Activated T-helper 1 cell treated with Interleukin-2 at 50 U/mL for 16 hours (primary cell): ENCODE measurements at regions not wholly inside any gene's neighbourhood (a gene's known extent, or its start where the extent isn't known, plus 50 kb on each side); places are given as distances from the start of the nearest gene placed in this dataset.

ENCODE experiments used
- DNase-seq: peaks from one replicate; pipeline ENCODE4 v3.0.0-alpha.2; 2020; ENCODE audit warnings: low read depth

GRCh38 chrX:42946544-42947194 is 168.7 kb upstream of the PPP1R2C start:
- DNase-seq, result no peak

DNA sequence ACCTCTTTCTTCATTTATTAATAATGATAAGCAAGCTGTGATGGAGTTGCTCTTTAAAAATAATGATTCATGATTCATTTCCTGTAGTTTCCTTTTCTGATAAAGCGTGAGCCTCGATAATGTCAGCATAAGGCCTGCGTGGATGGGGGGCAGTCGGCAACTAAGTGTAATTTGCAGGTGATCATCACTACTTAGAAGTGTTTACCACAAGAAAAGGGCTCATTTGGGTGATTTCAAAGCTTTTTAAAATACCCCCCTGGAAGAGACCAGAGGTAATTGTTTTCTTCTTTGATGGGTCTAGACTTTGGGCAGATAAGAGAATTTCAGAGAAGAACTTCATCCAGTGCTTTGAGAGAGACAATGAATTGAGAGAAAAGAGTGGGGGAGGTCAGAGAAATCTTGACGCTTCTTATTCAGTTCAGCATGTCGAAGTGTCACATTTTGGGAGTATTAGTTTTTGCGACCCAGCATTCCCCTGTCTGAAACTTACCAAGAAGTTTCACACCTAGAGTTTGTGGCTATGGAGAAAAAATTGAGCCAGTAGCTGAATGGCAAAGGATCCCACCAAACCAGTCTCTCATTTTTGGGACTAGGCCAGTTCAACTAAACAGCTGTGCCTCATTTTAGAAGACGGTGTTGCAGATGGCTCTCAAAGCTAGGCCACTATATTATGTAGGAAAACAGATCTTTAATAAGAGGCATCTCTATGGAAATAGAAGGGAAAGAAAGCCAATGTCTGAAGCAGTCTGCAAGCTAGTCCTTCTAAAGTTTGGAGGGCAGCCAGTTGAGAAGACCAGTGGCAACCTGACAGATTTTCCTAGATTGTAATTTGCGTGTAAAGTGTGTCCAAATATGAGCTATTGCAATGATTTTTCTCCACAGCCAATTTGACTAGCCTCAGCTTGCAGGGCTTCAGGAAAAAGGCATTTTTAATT is 171.0 kb upstream of the PPP1R2C start:
- no peak for DNase-seq

- DNase-seq, result no peak
Observed at GRCh38 chrX:42951747-42952146, 173.8 kb upstream of the PPP1R2C start.

GRCh38 chrX:42952621-42953020 is 174.7 kb upstream of the PPP1R2C start:
- no peak for DNase-seq

DNA sequence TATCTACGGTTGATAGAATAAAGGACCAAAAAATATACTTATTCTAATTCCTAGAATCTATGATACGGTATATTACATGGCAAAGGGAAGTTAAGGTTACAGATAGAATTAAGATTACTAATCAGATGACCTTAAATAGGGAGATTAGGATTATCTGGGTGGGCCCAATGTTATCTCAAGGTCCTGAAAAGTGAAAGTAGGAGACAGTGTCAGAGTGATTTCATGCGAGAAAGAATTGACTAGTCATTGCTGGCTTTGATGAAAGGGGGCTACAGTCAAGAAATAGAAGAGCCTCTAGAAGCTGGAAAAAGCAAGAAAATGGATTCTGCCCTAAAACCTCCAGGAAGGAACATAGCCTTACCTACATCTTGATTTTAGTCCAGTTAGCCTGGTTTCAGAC is 176.9 kb upstream of the PPP1R2C start:
- DNase-seq, result no peak

DNA sequence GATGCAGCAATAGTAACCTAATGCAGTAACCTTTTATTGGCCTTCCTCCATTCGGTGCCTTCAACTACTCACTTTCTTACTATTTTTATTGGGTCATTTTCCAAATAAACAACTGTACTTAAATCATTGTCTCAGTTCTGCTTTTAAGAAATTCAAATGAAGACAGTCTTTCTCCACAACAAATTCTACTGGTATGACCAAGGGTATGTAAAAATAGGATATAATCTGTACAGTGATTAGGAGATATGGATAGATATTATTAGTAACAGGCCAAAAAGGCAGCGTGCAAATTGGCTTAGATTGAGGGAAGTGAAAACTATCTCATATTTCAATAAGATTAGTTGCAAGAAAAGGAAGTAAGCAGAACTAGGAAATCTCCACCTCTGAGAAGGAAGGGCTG is 177.4 kb upstream of the PPP1R2C start:
- no peak for DNase-seq

DNA sequence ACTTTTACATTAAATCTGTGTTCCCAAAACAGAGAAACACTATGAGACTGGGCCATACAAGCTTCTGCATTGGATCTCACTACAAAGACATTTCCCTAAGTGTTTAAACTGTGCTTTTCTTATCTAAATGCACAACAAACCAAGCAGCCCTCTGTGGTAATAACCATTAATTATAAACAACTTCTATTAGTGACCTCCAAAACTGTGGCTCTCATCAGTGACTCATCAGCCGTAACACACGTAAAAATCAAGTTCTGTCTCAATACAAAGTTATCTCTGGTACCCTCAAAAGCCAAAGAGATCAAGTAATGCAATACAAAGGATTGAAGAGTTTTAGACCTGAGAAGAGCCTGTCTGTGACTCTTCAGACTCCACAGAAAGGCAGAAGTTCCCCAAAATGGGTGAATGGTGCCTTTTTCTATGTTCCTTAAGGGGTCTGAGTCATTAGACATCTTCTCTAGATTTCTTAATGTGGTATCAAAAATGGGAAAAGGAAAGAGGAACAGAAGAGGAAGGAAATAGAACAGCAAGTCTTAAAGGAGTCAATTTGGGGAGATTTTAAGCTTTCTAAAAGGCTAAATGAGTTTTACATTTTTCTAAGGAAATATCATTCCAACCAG is 189.8 kb upstream of the PPP1R2C start:
- DNase-seq, result no peak

- no peak for DNase-seq
Observed at GRCh38 chrX:42973321-42973720, 195.4 kb upstream of the PPP1R2C start.

DNA sequence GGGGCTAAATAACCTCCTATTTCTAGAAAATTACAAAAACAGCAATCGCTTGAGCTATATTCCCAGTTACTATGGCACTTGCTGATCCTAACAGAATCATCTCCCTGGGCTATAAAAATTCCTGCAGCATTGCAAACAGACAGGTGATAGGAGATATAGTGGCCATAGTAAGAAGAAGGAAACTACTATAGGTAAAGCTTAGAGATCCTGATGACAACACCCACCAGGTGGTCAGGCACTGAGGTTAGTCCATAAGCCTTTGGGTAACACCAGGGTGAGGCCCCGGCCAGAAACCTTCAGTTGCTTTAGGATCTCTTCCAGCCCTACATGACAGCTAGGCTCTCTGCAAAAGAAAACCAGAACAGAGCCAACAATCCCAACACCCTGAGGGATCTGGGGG is 197.9 kb upstream of the PPP1R2C start:
- no peak for DNase-seq

DNA sequence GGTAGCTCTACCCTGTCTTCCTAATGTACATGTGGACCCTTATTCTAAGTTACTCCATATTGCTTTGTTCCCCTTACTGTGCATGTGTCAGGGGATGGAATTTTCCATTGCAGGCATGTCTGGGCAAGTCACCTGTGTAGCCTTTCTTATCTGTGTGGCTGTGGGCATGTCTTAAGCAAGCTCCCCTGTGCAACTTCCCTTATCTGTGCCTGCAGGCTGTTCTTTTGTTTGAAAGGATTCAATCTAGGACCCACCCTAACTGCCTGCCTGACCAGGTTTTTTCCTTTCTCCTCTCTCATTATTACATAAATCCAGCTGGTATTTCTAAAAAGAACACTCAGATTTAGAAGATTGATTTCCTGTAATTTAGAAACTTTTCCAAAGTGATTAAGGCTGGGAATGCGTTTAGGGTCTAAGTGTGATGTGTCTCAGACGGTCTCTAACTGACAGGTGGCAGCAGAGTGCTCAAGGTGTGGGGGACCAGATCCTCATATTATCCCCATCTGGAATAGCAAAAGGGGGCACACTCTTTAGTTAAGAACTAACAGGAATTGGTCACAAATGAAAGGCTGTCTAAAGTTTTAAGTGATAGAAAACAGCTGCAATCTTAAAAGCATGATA is 198.9 kb upstream of the PPP1R2C start:
- DNase-seq, result no peak

DNA sequence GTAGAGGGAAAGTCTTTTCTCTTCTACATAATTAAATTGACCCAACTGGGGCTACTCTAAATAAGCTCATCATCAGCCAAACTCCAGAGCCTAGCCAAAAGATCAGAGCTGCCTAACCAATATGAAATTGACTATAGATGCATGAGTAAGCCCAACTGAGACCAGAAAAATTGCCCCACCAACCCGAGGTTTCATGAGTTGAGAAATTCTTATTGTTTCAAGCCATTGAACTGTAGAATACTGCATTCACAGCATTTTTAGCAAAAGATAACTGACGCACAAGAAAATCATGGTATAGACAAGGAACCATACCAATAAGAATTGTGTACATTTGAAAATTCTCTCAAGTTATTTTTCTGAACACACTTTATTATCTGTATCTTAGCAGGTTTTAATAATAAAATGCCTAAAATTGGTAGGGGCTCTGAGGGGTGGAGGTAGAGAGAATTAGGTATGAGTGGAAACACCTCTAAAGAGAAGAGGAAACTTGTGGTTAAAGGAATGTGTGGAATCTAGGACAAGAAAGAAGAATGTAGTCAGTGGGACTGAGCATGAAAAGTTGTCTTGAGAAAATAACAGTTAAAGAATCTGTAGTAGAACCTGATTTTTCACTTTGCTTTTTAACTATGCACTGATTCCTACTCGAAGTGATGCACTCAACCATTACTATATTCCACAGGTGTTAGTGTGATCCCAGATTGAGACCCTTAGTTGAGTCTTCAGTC is 200.9 kb upstream of the PPP1R2C start:
- no peak for DNase-seq

DNA sequence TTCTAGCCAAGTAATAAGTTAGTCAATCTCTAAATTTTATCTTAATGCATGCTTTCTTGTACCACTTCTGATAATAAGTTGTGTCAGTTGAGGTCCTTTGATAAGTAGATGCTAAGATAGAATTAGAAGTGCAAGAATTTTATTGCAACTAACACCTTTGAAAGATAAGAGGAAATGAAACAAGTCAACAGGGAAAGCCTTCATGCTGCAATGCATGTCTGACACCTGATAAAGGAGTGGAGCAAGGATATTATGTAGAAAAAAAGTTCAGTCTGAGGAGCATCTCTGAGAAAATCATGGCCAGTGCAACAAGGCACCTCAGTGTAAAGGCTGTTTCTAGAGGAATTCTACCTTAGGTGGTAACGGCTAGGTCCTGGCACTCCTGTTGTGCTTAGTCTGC is 210.7 kb upstream of the PPP1R2C start:
- no peak for DNase-seq

DNA sequence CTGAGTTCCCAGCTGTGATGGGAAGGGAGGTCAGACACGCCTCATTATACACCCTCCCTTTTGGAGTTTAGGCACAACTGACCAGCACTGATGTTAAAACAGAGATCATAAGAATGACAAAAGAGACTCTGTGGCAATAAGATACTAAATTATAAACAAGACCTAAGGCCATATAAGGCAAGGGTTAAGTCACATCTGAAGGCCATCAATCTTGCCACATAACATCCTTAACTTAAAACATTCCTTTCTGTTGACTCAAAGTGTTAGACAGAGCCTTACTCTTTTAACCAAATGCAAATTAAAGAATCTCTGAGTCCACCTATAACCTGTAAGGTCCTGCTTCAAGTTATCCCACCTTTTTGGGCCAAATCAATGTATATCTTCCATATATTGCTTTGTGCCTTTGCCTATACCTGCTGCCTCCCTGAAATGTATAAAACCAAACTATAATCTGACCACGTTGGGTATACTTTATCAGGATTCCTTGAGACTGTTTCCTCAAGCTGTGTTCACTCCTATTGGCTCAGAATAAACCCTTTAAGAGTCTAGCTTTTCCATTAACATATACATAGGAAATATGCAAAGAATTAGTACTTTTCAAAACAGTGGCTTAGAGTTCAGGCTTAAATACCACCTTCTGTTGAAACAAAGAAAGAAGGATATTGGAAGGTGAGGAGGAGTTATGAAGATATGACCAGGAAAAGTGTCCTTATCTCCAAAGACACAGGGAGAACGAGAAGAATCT is 214.4 kb upstream of the PPP1R2C start:
- DNase-seq, result no peak

DNA sequence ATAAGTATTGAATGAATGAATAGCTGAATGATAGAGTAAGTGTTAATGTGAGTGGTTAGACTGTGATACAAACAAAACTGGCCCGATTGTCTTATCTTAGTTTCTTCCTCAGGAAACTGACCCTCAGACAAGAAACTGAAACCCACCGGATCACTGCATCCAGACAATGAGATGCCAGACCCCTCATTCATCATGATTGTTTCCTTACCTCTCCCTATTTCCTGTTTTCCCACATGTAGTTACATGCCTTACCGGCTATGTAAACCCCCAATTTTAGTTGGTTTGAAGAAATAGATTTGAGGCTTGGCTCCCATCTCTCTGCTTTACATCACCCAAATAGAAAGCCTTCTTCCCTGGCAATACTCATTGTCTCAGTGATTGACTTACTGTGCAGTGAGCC is 218.9 kb upstream of the PPP1R2C start:
- DNase-seq, result no peak

DNA sequence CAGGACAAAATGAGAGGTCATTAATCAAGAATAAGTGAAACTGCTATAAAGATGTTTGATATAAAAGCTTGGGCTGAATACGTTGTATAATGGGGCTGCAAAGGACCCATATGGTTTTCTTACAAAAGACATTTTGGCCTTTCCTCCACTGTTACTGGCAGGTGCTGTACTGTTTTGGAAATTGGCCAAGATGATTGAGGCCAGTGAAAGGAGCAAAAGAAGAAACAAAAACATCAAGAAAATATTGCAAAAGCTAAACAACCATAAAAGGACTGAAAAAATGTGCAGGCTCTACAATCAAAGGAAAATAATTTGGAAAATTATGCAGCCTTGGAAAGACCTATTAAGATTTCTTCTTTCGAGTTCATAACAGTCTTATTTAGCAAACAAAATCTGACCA is 222.2 kb upstream of the PPP1R2C start:
- DNase-seq, result no peak

GRCh38 chrX:43002526-43003203 is 224.7 kb upstream of the PPP1R2C start:
- DNase-seq, result no peak

DNA sequence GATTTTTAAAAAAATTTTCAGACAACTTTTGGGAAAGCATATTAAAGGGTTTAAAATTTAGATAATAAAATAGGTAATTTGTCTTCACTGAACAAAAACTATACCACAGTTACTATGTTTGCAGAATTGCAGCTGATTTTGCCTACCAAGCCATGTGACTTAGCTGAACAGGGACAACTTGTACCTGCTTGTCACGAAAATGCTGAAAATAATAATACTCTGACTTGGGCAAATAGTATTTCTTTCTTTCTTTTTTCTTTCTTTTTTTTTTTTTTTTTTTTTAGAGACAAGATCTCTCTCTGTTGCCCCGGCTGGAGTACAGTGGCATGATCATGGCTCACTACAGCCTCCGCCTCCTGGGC is 225.2 kb upstream of the PPP1R2C start:
- DNase-seq, result no peak

DNA sequence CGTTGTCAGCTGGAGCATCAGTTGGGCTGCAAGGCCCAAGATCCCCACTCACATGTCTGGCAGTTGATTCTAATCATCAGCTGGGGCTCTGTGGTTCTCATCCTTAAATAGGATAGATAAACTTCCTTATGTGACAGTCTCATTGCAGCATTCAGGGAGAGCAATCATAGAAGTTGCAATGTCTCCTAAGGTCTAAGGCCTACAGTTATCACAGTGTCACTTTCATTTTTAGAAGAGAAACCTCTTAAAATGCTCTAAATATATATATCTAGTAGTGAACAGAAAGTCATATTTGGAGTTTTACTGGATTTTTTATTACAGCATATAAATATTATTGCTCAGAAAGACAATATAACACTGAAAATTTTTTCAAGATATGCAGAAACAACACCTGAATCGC is 226.0 kb upstream of the PPP1R2C start:
- no peak for DNase-seq

DNA sequence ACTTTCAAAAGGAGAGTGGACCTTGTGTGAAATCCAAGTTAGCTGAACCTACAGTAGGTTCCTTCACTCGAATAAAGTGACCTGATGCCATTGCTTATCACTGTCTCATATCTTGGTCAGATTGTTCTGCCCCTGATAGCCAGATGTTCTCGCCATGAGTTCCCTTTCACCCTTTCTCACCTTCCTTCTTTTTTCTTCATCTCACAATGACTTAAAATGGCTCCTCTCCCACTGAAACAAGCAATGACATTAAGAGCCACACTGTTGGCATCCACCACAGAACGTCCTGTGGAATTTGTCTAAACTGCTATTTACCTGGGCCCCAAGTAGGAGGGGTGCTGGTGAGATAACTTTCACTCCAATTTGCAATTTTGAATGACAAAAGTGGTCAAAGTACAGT is 227.6 kb upstream of the PPP1R2C start:
- DNase-seq, result no peak

- no peak for DNase-seq
Observed at GRCh38 chrX:43008356-43008755, 230.4 kb upstream of the PPP1R2C start.

DNA sequence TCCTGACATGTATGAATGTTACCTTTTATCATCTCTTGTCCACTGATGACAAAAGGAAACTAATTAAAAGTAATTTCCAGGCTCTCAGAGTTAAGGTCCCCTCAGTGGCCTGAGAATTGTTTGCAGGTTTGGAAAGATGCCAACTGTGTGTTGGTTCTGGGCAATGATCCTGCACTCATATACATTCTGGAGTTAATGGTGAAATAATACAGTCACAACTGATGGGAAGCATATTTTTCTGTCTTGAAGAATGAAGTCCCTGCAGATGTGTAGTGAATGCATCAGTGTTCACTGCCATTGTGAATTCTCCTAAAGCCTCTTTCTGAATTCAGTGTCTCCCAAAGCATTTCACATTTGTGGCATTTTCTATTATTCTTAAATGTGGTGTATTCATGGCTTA is 238.1 kb upstream of the PPP1R2C start:
- no peak for DNase-seq
